ENCODE measurements at regions not wholly inside any gene's neighbourhood (a gene's known extent, or its start where the extent isn't known, plus 50 kb on each side); places are given as distances from the start of the nearest gene placed in this dataset.

DNA sequence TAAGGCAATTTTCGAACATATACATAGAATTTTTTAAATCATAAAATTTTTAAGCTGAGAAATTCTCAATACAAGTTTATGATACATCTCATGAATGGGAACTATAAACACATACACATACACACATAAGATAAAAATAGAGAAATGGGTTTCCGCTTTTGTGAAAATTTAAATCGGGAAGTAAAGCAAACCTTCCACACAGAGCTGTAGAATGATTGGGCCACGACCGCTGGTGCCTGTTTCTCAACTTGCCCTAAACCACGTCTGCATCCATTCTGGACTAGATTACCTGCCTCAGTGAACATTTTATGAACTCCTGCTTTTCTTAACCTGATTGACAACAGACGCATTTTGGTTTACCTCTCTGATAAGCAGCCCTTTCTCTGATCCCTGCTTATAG lies 264.4 kb downstream of the SKAP2 start:
- no peak for TF ChIP-seq CTCF (conservative IDR thresholded peaks at IDR 0.05)
- no peak for TF ChIP-seq EZH2 (IDR thresholded peaks at IDR 0.05; ENCODE audit: low read depth)
